Kasumi-1 (cell line): ENCODE measurements at regions not wholly inside any gene's neighbourhood (a gene's known extent, or its start where the extent isn't known, plus 50 kb on each side); places are given as distances from the start of the nearest gene placed in this dataset.
A peak's percentile ranks its signal among the peaks of the same experiment; 100 is the strongest.
"Not testable (repeated sequence)": the region's sequence is repeated elsewhere in the genome, so short reads cannot be mapped to it uniquely, and the experiment has no call there.

Experiments
- DNase-seq, 2 experiments: peaks; one replicate each; lab custom pipeline; 2025; lab: John Stamatoyannopoulos, UW

- DNase-seq = no peak
Observed at GRCh38 chr2:186381573-186381972, 104.5 kb upstream of the ZC3H15 start.

- no peak for DNase-seq
Observed at GRCh38 chr2:186382932-186383331, 103.1 kb upstream of the ZC3H15 start.

GRCh38 chr2:186384226-186384625 lies 101.8 kb upstream of the ZC3H15 start:
- DNase-seq = no peak

- not testable (repeated sequence) for DNase-seq
Observed at GRCh38 chr2:186385638-186386201, 100.3 kb upstream of the ZC3H15 start.

GRCh38 chr2:186399082-186399644 lies 86.9 kb upstream of the ZC3H15 start:
- DNase-seq = no peak

- no peak for DNase-seq
Observed at GRCh38 chr2:186405842-186406241, 80.2 kb upstream of the ZC3H15 start.

GRCh38 chr2:186407611-186408010 lies 78.4 kb upstream of the ZC3H15 start:
- DNase-seq = no peak

- DNase-seq = no peak
Observed at GRCh38 chr2:186410802-186411201, 75.3 kb upstream of the ZC3H15 start.

GRCh38 chr2:186422226-186422625 lies 63.8 kb upstream of the ZC3H15 start:
- peak; percentile 20 to 31 for DNase-seq

- no peak for DNase-seq
Observed at GRCh38 chr2:186423481-186423880, 62.6 kb upstream of the ZC3H15 start.

GRCh38 chr2:186424265-186424664 lies 61.8 kb upstream of the ZC3H15 start:
- DNase-seq = no peak

- DNase-seq = no peak
Observed at GRCh38 chr2:186425576-186425975, 60.5 kb upstream of the ZC3H15 start.

GRCh38 chr2:186426153-186427016 lies 59.7 kb upstream of the ZC3H15 start:
- DNase-seq = no peak

- DNase-seq = not testable (repeated sequence)
Observed at GRCh38 chr2:186427017-186427350, 59.1 kb upstream of the ZC3H15 start.

- DNase-seq = no peak
Observed at GRCh38 chr2:186427970-186428369, 58.1 kb upstream of the ZC3H15 start.

- DNase-seq = no peak
Observed at GRCh38 chr2:186429104-186429503, 57.0 kb upstream of the ZC3H15 start.

- no peak for DNase-seq
Observed at GRCh38 chr2:186431306-186431705, 54.8 kb upstream of the ZC3H15 start.

- no peak for DNase-seq
Observed at GRCh38 chr2:186433040-186433439, 53.0 kb upstream of the ZC3H15 start.

- no peak for DNase-seq
Observed at GRCh38 chr2:186433777-186434432, 52.2 kb upstream of the ZC3H15 start.
